SK-N-SH treated with all-trans-retinoic acid at 6 μM for 48 hours (cell line): ENCODE measurements at regions not wholly inside any gene's neighbourhood (a gene's known extent, or its start where the extent isn't known, plus 50 kb on each side); places are given as distances from the start of the nearest gene placed in this dataset.

Source experiments
- POU6F1 ChIP-seq: fragments of 250-450 bp; sonication (Bioruptor Pico); IDR thresholded peaks from 2 replicates; pipeline ENCODE4 v1.8.0; 2021; ENCODE audit warnings: low read depth, mild to moderate bottlenecking, moderate library complexity, borderline replicate concordance
- ZFP30 ChIP-seq: fragments of 450-650 bp; formaldehyde crosslinking; IDR thresholded peaks from 2 replicates; pipeline ENCODE4 v1.5.0; 2022; ENCODE audit warnings: mild to moderate bottlenecking, moderate library complexity
- TF ChIP-seq, protein P1 (sequence below): fragments of 250-450 bp; sonication (Bioruptor Pico); IDR thresholded peaks from 2 replicates; pipeline ENCODE4 v1.5.0; 2020; ENCODE audit warnings: mild to moderate bottlenecking, moderate library complexity
- TF ChIP-seq, protein P2 (sequence below): fragments of 250-450 bp; sonication (Bioruptor Pico); IDR thresholded peaks from 2 replicates; pipeline ENCODE4 v1.8.0; 2020; ENCODE audit warnings: mild to moderate bottlenecking, moderate library complexity, borderline replicate concordance

DNA sequence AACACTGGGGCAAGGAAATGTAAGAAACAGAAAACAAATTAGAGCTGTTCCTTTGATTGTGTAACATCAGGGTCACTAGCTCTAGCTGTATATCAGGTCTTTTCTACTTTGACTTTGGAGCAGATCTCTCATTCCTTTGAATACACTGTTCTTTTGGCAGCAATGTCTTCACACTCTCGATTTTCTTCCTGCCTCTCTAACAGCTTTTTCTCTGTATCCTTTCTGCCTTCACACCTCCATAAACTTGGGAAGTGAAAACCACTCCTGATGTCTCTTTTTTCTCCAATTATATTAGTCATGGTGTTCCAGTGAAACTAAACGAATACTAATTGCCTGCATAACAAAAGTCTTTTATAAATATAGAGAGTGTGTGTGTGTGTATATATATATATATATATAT lies 1458.0 kb downstream of the NCAM2 start:
- TF ChIP-seq, protein P1, sequence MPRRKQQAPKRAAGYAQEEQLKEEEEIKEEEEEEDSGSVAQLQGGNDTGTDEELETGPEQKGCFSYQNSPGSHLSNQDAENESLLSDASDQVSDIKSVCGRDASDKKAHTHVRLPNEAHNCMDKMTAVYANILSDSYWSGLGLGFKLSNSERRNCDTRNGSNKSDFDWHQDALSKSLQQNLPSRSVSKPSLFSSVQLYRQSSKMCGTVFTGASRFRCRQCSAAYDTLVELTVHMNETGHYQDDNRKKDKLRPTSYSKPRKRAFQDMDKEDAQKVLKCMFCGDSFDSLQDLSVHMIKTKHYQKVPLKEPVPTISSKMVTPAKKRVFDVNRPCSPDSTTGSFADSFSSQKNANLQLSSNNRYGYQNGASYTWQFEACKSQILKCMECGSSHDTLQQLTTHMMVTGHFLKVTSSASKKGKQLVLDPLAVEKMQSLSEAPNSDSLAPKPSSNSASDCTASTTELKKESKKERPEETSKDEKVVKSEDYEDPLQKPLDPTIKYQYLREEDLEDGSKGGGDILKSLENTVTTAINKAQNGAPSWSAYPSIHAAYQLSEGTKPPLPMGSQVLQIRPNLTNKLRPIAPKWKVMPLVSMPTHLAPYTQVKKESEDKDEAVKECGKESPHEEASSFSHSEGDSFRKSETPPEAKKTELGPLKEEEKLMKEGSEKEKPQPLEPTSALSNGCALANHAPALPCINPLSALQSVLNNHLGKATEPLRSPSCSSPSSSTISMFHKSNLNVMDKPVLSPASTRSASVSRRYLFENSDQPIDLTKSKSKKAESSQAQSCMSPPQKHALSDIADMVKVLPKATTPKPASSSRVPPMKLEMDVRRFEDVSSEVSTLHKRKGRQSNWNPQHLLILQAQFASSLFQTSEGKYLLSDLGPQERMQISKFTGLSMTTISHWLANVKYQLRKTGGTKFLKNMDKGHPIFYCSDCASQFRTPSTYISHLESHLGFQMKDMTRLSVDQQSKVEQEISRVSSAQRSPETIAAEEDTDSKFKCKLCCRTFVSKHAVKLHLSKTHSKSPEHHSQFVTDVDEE (CRISPR knock-in tag) = no peak
- TF ChIP-seq, protein P2, sequence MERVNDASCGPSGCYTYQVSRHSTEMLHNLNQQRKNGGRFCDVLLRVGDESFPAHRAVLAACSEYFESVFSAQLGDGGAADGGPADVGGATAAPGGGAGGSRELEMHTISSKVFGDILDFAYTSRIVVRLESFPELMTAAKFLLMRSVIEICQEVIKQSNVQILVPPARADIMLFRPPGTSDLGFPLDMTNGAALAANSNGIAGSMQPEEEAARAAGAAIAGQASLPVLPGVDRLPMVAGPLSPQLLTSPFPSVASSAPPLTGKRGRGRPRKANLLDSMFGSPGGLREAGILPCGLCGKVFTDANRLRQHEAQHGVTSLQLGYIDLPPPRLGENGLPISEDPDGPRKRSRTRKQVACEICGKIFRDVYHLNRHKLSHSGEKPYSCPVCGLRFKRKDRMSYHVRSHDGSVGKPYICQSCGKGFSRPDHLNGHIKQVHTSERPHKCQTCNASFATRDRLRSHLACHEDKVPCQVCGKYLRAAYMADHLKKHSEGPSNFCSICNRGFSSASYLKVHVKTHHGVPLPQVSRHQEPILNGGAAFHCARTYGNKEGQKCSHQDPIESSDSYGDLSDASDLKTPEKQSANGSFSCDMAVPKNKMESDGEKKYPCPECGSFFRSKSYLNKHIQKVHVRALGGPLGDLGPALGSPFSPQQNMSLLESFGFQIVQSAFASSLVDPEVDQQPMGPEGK (CRISPR knock-in tag) = no peak
- no peak for TF ChIP-seq ZFP30 (CRISPR knock-in tag)
- TF ChIP-seq POU6F1 (CRISPR knock-in tag) = no peak
